ENCODE measurements at regions not wholly inside any gene's neighbourhood (a gene's known extent, or its start where the extent isn't known, plus 50 kb on each side); places are given as distances from the start of the nearest gene placed in this dataset.

GRCh38 chr11:32039149-32039548, 51.7 kb upstream of the RCN1 start:
- no peaks in the 10 kb centered on the region for H3K27me3 ChIP-seq (replicated peaks; ENCODE audit: control insufficient read depth, insufficient read depth, low read length)
- no peak for DNase-seq (ENCODE audit: low read depth)
- H3K4me3 ChIP-seq (ENCODE audit: low read length), result no peak overlapping the region
- H3K9ac ChIP-seq (ENCODE audit: low read length), result no peak overlapping the region
- H3K9me3 ChIP-seq (ENCODE audit: control insufficient read depth, low read length), result no peaks in the 10 kb centered on the region
- H3K4me1 ChIP-seq (ENCODE audit: control insufficient read depth, insufficient read depth, low read length), result peaks cover 9% of the 10 kb centered on the region
- H3K36me3 ChIP-seq (ENCODE audit: control insufficient read depth, insufficient read depth, low read length, severe bottlenecking), result no peaks in the 10 kb centered on the region

- no peaks in the 10 kb centered on the region for H3K27me3 ChIP-seq (replicated peaks; ENCODE audit: control insufficient read depth, insufficient read depth, low read length)
- no peaks in the 10 kb centered on the region for H3K9me3 ChIP-seq (ENCODE audit: control insufficient read depth, low read length)
- no peak for DNase-seq (ENCODE audit: low read depth)
- peaks cover 49% of the 10 kb centered on the region for H3K4me1 ChIP-seq (ENCODE audit: control insufficient read depth, insufficient read depth, low read length)
- no peaks in the 10 kb centered on the region for H3K36me3 ChIP-seq (ENCODE audit: control insufficient read depth, insufficient read depth, low read length, severe bottlenecking)
- peak overlapping the region; percentile 33 for H3K9ac ChIP-seq (ENCODE audit: low read length)
- peak overlapping the region; percentile 28 for H3K4me3 ChIP-seq (ENCODE audit: low read length)
Observed at GRCh38 chr11:32034680-32035079, 56.2 kb upstream of the RCN1 start.

- H3K4me3 ChIP-seq (ENCODE audit: low read length), result peak overlapping the region; percentile 28
- no peak overlapping the region for H3K9ac ChIP-seq (ENCODE audit: low read length)
- no peaks in the 10 kb centered on the region for H3K9me3 ChIP-seq (ENCODE audit: control insufficient read depth, low read length)
- H3K4me1 ChIP-seq (ENCODE audit: control insufficient read depth, insufficient read depth, low read length), result peaks cover 53% of the 10 kb centered on the region
- no peaks in the 10 kb centered on the region for H3K36me3 ChIP-seq (ENCODE audit: control insufficient read depth, insufficient read depth, low read length, severe bottlenecking)
- DNase-seq (ENCODE audit: low read depth), result peak; percentile 15
- no peaks in the 10 kb centered on the region for H3K27me3 ChIP-seq (replicated peaks; ENCODE audit: control insufficient read depth, insufficient read depth, low read length)
Observed at GRCh38 chr11:32034149-32034548, 56.7 kb upstream of the RCN1 start.

GRCh38 chr11:32033491-32033890, 57.4 kb upstream of the RCN1 start:
- no peaks in the 10 kb centered on the region for H3K36me3 ChIP-seq (ENCODE audit: control insufficient read depth, insufficient read depth, low read length, severe bottlenecking)
- no peak overlapping the region for H3K4me3 ChIP-seq (ENCODE audit: low read length)
- no peaks in the 10 kb centered on the region for H3K9me3 ChIP-seq (ENCODE audit: control insufficient read depth, low read length)
- no peaks in the 10 kb centered on the region for H3K27me3 ChIP-seq (replicated peaks; ENCODE audit: control insufficient read depth, insufficient read depth, low read length)
- no peak overlapping the region for H3K9ac ChIP-seq (ENCODE audit: low read length)
- H3K4me1 ChIP-seq (ENCODE audit: control insufficient read depth, insufficient read depth, low read length), result peaks cover 56% of the 10 kb centered on the region
- no peak for DNase-seq (ENCODE audit: low read depth)

GRCh38 chr11:32033067-32033466, 57.8 kb upstream of the RCN1 start:
- no peak for DNase-seq (ENCODE audit: low read depth)
- no peaks in the 10 kb centered on the region for H3K27me3 ChIP-seq (replicated peaks; ENCODE audit: control insufficient read depth, insufficient read depth, low read length)
- H3K4me1 ChIP-seq (ENCODE audit: control insufficient read depth, insufficient read depth, low read length), result peaks cover 56% of the 10 kb centered on the region
- H3K9ac ChIP-seq (ENCODE audit: low read length), result no peak overlapping the region
- H3K9me3 ChIP-seq (ENCODE audit: control insufficient read depth, low read length), result no peaks in the 10 kb centered on the region
- H3K4me3 ChIP-seq (ENCODE audit: low read length), result peak overlapping the region; percentile 34
- H3K36me3 ChIP-seq (ENCODE audit: control insufficient read depth, insufficient read depth, low read length, severe bottlenecking), result no peaks in the 10 kb centered on the region

GRCh38 chr11:32032478-32032877, 58.4 kb upstream of the RCN1 start:
- H3K4me1 ChIP-seq (ENCODE audit: control insufficient read depth, insufficient read depth, low read length), result peaks cover 56% of the 10 kb centered on the region
- H3K9ac ChIP-seq (ENCODE audit: low read length), result peak overlapping the region; percentile 27
- H3K36me3 ChIP-seq (ENCODE audit: control insufficient read depth, insufficient read depth, low read length, severe bottlenecking), result no peaks in the 10 kb centered on the region
- DNase-seq (ENCODE audit: low read depth), result no peak
- no peaks in the 10 kb centered on the region for H3K9me3 ChIP-seq (ENCODE audit: control insufficient read depth, low read length)
- H3K27me3 ChIP-seq (replicated peaks; ENCODE audit: control insufficient read depth, insufficient read depth, low read length), result no peaks in the 10 kb centered on the region
- H3K4me3 ChIP-seq (ENCODE audit: low read length), result peak overlapping the region; percentile 34

GRCh38 chr11:32032052-32032451, 58.8 kb upstream of the RCN1 start:
- Histone ChIP-seq H3K4me1 (ENCODE audit: control insufficient read depth, insufficient read depth, low read length) (peaks cover 56% of the 10 kb centered on the region), H3K27me3 (replicated peaks; ENCODE audit: control insufficient read depth, insufficient read depth, low read length) (no peaks in the 10 kb centered on the region), H3K9me3 (ENCODE audit: control insufficient read depth, low read length) (no peaks in the 10 kb centered on the region), H3K4me3 (ENCODE audit: low read length) (peak overlapping the region; percentile 34), H3K9ac (ENCODE audit: low read length) (peak overlapping the region; percentile 27), H3K36me3 (ENCODE audit: control insufficient read depth, insufficient read depth, low read length, severe bottlenecking) (no peaks in the 10 kb centered on the region)
- no peak for DNase-seq (ENCODE audit: low read depth)

GRCh38 chr11:32030875-32031503, 59.9 kb upstream of the RCN1 start:
- Histone ChIP-seq H3K36me3 (ENCODE audit: control insufficient read depth, insufficient read depth, low read length, severe bottlenecking) (no peaks in the 10 kb centered on the region), H3K9ac (ENCODE audit: low read length) (no peak overlapping the region), H3K4me1 (ENCODE audit: control insufficient read depth, insufficient read depth, low read length) (peaks cover 56% of the 10 kb centered on the region), H3K4me3 (ENCODE audit: low read length) (no peak overlapping the region), H3K9me3 (ENCODE audit: control insufficient read depth, low read length) (no peaks in the 10 kb centered on the region), H3K27me3 (replicated peaks; ENCODE audit: control insufficient read depth, insufficient read depth, low read length) (no peaks in the 10 kb centered on the region)
- DNase-seq (ENCODE audit: low read depth), result no peak

GRCh38 chr11:32029721-32030120, 61.2 kb upstream of the RCN1 start:
- no peak overlapping the region for H3K9ac ChIP-seq (ENCODE audit: low read length)
- no peaks in the 10 kb centered on the region for H3K9me3 ChIP-seq (ENCODE audit: control insufficient read depth, low read length)
- no peak for DNase-seq (ENCODE audit: low read depth)
- H3K27me3 ChIP-seq (replicated peaks; ENCODE audit: control insufficient read depth, insufficient read depth, low read length), result no peaks in the 10 kb centered on the region
- H3K4me3 ChIP-seq (ENCODE audit: low read length), result no peak overlapping the region
- H3K36me3 ChIP-seq (ENCODE audit: control insufficient read depth, insufficient read depth, low read length, severe bottlenecking), result no peaks in the 10 kb centered on the region
- H3K4me1 ChIP-seq (ENCODE audit: control insufficient read depth, insufficient read depth, low read length), result peaks cover 52% of the 10 kb centered on the region

- H3K4me1 ChIP-seq (ENCODE audit: control insufficient read depth, insufficient read depth, low read length), result peaks cover 37% of the 10 kb centered on the region
- H3K4me3 ChIP-seq (ENCODE audit: low read length), result no peak overlapping the region
- DNase-seq (ENCODE audit: low read depth), result no peak
- H3K36me3 ChIP-seq (ENCODE audit: control insufficient read depth, insufficient read depth, low read length, severe bottlenecking), result no peaks in the 10 kb centered on the region
- no peak overlapping the region for H3K9ac ChIP-seq (ENCODE audit: low read length)
- H3K9me3 ChIP-seq (ENCODE audit: control insufficient read depth, low read length), result no peaks in the 10 kb centered on the region
- H3K27me3 ChIP-seq (replicated peaks; ENCODE audit: control insufficient read depth, insufficient read depth, low read length), result peaks cover 4% of the 10 kb centered on the region
Observed at GRCh38 chr11:32028201-32028600, 62.7 kb upstream of the RCN1 start.

- Histone ChIP-seq H3K9ac (ENCODE audit: low read length) (no peak overlapping the region), H3K4me1 (ENCODE audit: control insufficient read depth, insufficient read depth, low read length) (peaks cover 23% of the 10 kb centered on the region), H3K9me3 (ENCODE audit: control insufficient read depth, low read length) (no peaks in the 10 kb centered on the region), H3K27me3 (replicated peaks; ENCODE audit: control insufficient read depth, insufficient read depth, low read length) (peaks cover 8% of the 10 kb centered on the region), H3K36me3 (ENCODE audit: control insufficient read depth, insufficient read depth, low read length, severe bottlenecking) (no peaks in the 10 kb centered on the region), H3K4me3 (ENCODE audit: low read length) (no peak overlapping the region)
- no peak for DNase-seq (ENCODE audit: low read depth)
Observed at GRCh38 chr11:32026766-32027165, 64.1 kb upstream of the RCN1 start.

- Histone ChIP-seq H3K4me1 (ENCODE audit: control insufficient read depth, insufficient read depth, low read length) (peaks cover 10% of the 10 kb centered on the region), H3K9me3 (ENCODE audit: control insufficient read depth, low read length) (no peaks in the 10 kb centered on the region), H3K36me3 (ENCODE audit: control insufficient read depth, insufficient read depth, low read length, severe bottlenecking) (no peaks in the 10 kb centered on the region), H3K4me3 (ENCODE audit: low read length) (no peak overlapping the region), H3K9ac (ENCODE audit: low read length) (no peak overlapping the region), H3K27me3 (replicated peaks; ENCODE audit: control insufficient read depth, insufficient read depth, low read length) (peaks cover 8% of the 10 kb centered on the region)
- DNase-seq (ENCODE audit: low read depth), result no peak
Observed at GRCh38 chr11:32024948-32025347, 65.9 kb upstream of the RCN1 start.
